Cardiac fibroblast (primary cell): ENCODE measurements at regions not wholly inside any gene's neighbourhood (a gene's known extent, or its start where the extent isn't known, plus 50 kb on each side); places are given as distances from the start of the nearest gene placed in this dataset.

ENCODE experiments used
- DNase-seq, 2 donors: peaks; one replicate each; pipeline versions ENCODE4 v3.0.0 to v3.0.0-alpha.2; 2010; ENCODE audit warnings: low read depth in 2 of 2
- H3K4me3 ChIP-seq, 2 donors: replicated peaks in 1 of 2; 1 replicate in 1 of 2; 2 replicates in 1 of 2; pipeline ENCODE4 v1.5.1; 2011; ENCODE audit warnings: low read depth in 2 of 2, low read length in 2 of 2, mild to moderate bottlenecking in 2 of 2, moderate library complexity in 1 of 2
- CTCF ChIP-seq: IDR thresholded peaks from one replicate; pipeline ENCODE4 v1.5.1; 2011; ENCODE audit warnings: low read depth, mild to moderate bottlenecking, low read length, inconsistent platforms

- TF ChIP-seq CTCF = no peak
- no peak overlapping the region for H3K4me3 ChIP-seq
- no peak for DNase-seq
Observed at GRCh38 chr6:90645634-90646033, 58.8 kb upstream of the MAP3K7 start.

DNA sequence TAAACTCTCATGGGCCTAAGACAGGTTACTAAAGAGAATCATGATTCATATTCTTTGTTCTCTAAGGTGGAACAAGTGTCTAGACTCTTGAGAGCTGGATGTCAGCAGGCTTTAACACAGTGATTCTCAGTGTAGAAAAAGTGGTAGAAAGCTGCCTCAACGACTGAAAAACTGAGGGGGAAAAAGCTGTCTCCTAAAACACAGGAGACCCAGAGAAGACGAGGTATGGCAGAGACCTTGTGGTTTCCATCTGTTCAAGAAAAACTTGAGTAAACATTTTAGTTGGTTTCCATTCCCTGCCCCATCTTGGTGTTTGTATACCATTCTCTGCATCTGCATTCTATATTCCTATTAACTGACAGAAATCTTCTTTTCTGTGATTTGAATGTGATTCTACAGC is 57.6 kb upstream of the MAP3K7 start:
- TF ChIP-seq CTCF = no peak
- no peak overlapping the region for H3K4me3 ChIP-seq
- no peak for DNase-seq

DNA sequence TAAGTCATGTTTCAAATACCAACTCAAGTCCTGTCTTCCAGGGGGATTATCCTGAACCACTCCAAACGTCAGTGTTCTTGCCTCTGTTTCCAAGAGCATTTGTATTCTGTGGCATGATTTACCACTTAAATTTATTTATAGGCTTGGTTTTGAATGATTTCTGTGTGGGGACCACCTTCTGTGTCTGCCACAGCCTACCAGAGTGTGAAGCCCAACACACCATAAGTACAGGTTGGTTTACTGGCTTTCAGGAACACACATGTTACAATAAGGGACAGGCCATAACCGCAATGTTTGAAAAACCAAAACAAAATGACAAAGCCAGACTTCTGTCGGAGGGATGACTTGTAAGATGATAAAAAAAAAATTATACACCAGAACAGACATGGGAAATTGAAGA is 56.5 kb upstream of the MAP3K7 start:
- TF ChIP-seq CTCF = no peak
- no peak for DNase-seq
- H3K4me3 ChIP-seq = no peak overlapping the region

DNA sequence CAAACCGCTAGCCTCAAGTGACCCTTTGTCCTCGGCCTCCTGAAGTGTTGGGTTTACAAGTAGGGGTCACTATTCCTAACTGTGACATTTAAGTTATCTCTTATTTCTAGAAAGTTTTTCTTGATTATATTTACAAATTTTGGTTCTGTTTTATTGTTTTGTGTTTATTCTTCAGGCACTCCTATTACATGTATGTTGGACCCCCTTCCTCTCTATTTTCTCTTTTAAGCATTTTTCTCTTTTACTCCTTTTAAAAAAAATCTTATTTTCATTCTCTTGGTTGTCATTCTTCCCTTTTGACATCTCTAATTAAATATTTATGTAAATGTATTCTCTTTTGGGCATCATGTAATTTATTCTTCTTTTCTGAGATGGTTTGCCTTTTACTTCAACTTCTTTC is 50.4 kb upstream of the MAP3K7 start:
- no peak for TF ChIP-seq CTCF
- DNase-seq = no peak
- H3K4me3 ChIP-seq = no peak overlapping the region
